Breast epithelium (tissue), 4 donors: ENCODE measurements at regions not wholly inside any gene's neighbourhood (a gene's known extent, or its start where the extent isn't known, plus 50 kb on each side); places are given as distances from the start of the nearest gene placed in this dataset.

Experiments
- DNase-seq, 2 donors: peaks; one replicate each; pipeline ENCODE4 v3.0.0-alpha.2; 2019; ENCODE audit warnings: low spot score in 2 of 2
- H3K27ac ChIP-seq, 2 donors: fragments of 200-600 bp; sonication (generic) in 1 of 2; one replicate each; pipeline ENCODE4 v1.5.1; 2016 to 2019; ENCODE audit warnings: mild to moderate bottlenecking in 1 of 2
- H3K27me3 ChIP-seq, 2 donors: fragments of 200-600 bp; sonication (generic) in 1 of 2; one replicate each; pipeline versions ENCODE4 v1.5.1 to v1.6.0; 2017 to 2019; ENCODE audit warnings: control low read depth in 1 of 2, mild to moderate bottlenecking in 1 of 2
- H3K36me3 ChIP-seq: fragments of 200-600 bp; one replicate; pipeline ENCODE4 v1.5.1; 2019
- H3K4me1 ChIP-seq, 2 donors: fragments of 200-600 bp; sonication (generic); one replicate each; pipeline ENCODE4 v1.5.1; 2016 to 2019; ENCODE audit warnings: control low read depth in 1 of 2
- H3K4me3 ChIP-seq, 3 donors: fragments of 200-600 bp; sonication (generic); 1 replicate in 2 of 3; 2 replicates in 1 of 3; pipeline ENCODE4 v1.5.1; 2016 to 2019; ENCODE audit warnings: mild to moderate bottlenecking in 3 of 3, moderate library complexity in 2 of 3
- H3K9me3 ChIP-seq, 2 donors: fragments of 200-600 bp; sonication (generic) in 1 of 2; one replicate each; pipeline ENCODE4 v1.5.1; 2016 to 2019; ENCODE audit warnings: control low read depth in 1 of 2
- CTCF ChIP-seq, 3 donors: fragments of 450-650 bp; IDR thresholded peaks; one replicate each; pipeline ENCODE4 v1.5.1; 2016 to 2017; ENCODE audit warnings: antibody characterized with exemption in 3 of 3, mild to moderate bottlenecking in 3 of 3, moderate library complexity in 3 of 3
- POLR2A ChIP-seq: fragments of 450-650 bp; IDR thresholded peaks from one replicate; pipeline ENCODE4 v1.6.1; 2016; ENCODE audit warnings: antibody characterized with exemption, mild to moderate bottlenecking, moderate library complexity
- POLR2AphosphoS5 ChIP-seq, 3 donors: sonication (generic); formaldehyde crosslinking; IDR thresholded peaks; one replicate each; pipeline ENCODE4 v1.6.1; 2017; ENCODE audit warnings: antibody characterized with exemption in 3 of 3
- intact Hi-C: fragments of 100-400 bp; cut with DNase I; formaldehyde crosslinking; loops from one replicate; pipeline ENCODE4 v1.15.1; 2023; ENCODE audit warnings: low total_unique reads

- Histone ChIP-seq H3K27me3 (no peaks in the 10 kb centered on the region), H3K9me3 (peaks cover 0 to 3% of the 10 kb centered on the region in 2 donors), H3K4me3 (no peak overlapping the region), H3K4me1 (no peaks in the 10 kb centered on the region), H3K36me3 (no peaks in the 10 kb centered on the region), H3K27ac (no peak overlapping the region)
- intact Hi-C loops: no loop called here
- DNase-seq: no peak
- TF ChIP-seq POLR2AphosphoS5 (IDR thresholded peaks at IDR 0.05) (no peak), CTCF (IDR thresholded peaks at IDR 0.05) (no peak), POLR2A (no peak)
Measured at GRCh38 chr5:110908848-110909247, 162.7 kb upstream of the TSLP start.

GRCh38 chr5:110909415-110909814, 162.1 kb upstream of the TSLP start:
- H3K27ac ChIP-seq: no peak overlapping the region
- TF ChIP-seq POLR2AphosphoS5 (IDR thresholded peaks at IDR 0.05) (no peak), CTCF (IDR thresholded peaks at IDR 0.05) (no peak), POLR2A (no peak)
- no peaks in the 10 kb centered on the region for H3K36me3 ChIP-seq
- no peak for DNase-seq
- H3K4me1 ChIP-seq: no peaks in the 10 kb centered on the region
- intact Hi-C loops: no loop called here
- H3K9me3 ChIP-seq: peaks cover 0 to 3% of the 10 kb centered on the region in 2 donors
- no peak overlapping the region for H3K4me3 ChIP-seq
- H3K27me3 ChIP-seq: no peaks in the 10 kb centered on the region

GRCh38 chr5:110909950-110910349, 161.6 kb upstream of the TSLP start:
- Histone ChIP-seq H3K4me3 (no peak overlapping the region), H3K4me1 (no peaks in the 10 kb centered on the region), H3K27me3 (no peaks in the 10 kb centered on the region), H3K36me3 (no peaks in the 10 kb centered on the region), H3K9me3 (peaks cover 0 to 3% of the 10 kb centered on the region in 2 donors), H3K27ac (no peak overlapping the region)
- DNase-seq: no peak
- intact Hi-C loops: no loop called here
- TF ChIP-seq CTCF (IDR thresholded peaks at IDR 0.05): no peak
- TF ChIP-seq POLR2AphosphoS5 (IDR thresholded peaks at IDR 0.05): no peak
- TF ChIP-seq POLR2A: no peak

GRCh38 chr5:110913221-110913620, 158.3 kb upstream of the TSLP start:
- H3K27ac ChIP-seq: no peak overlapping the region
- no peaks in the 10 kb centered on the region for H3K27me3 ChIP-seq
- H3K4me3 ChIP-seq: no peak overlapping the region
- intact Hi-C loops: no loop called here
- no peaks in the 10 kb centered on the region for H3K9me3 ChIP-seq
- TF ChIP-seq POLR2A (no peak), CTCF (IDR thresholded peaks at IDR 0.05) (no peak), POLR2AphosphoS5 (IDR thresholded peaks at IDR 0.05) (no peak)
- no peaks in the 10 kb centered on the region for H3K36me3 ChIP-seq
- no peak for DNase-seq
- no peaks in the 10 kb centered on the region for H3K4me1 ChIP-seq

GRCh38 chr5:110916381-110917049, 155.0 kb upstream of the TSLP start:
- Histone ChIP-seq H3K9me3 (no peaks in the 10 kb centered on the region), H3K27me3 (no peaks in the 10 kb centered on the region), H3K4me1 (no peaks in the 10 kb centered on the region), H3K27ac (no peak overlapping the region), H3K4me3 (no peak overlapping the region), H3K36me3 (no peaks in the 10 kb centered on the region)
- intact Hi-C loops: no loop called here
- DNase-seq: no peak
- no peak for TF ChIP-seq POLR2AphosphoS5 (IDR thresholded peaks at IDR 0.05)
